ENCODE measurements at regions not wholly inside any gene's neighbourhood (a gene's known extent, or its start where the extent isn't known, plus 50 kb on each side); places are given as distances from the start of the nearest gene placed in this dataset.

- no peak overlapping the region for H2AK5ac ChIP-seq (ENCODE audit: low read depth, low read length)
- H3K9me1 ChIP-seq (ENCODE audit: insufficient read depth, low read length): no peaks in the 10 kb centered on the region
- no peaks in the 10 kb centered on the region for H3K36me3 ChIP-seq (ENCODE audit: control insufficient read depth, insufficient read depth, low read length)
- in situ Hi-C loops (cut with MboI; ENCODE audit: low sequenced_read_pairs): no loop called here
- H2AK9ac ChIP-seq (replicated peaks; ENCODE audit: low read depth, low read length, poor library complexity): no peak overlapping the region
- H3K23ac ChIP-seq (ENCODE audit: low read depth, low read length): no peak overlapping the region
- no peak overlapping the region for H2BK20ac ChIP-seq (ENCODE audit: low read depth, low read length)
- WGBS, 2 experiments (ENCODE audit: extremely low coverage in 2 of 2, insufficient read length in 1 of 2): no CpG with 5 or more reads among the region's 4 CpGs
- no peaks in the 10 kb centered on the region for H3K79me1 ChIP-seq (ENCODE audit: low read depth in 1 of 2, low read length in 2 of 2)
- H3K27me3 ChIP-seq (ENCODE audit: control insufficient read depth, insufficient read depth, low read length): peaks cover 1% of the 10 kb centered on the region; the same call in 1 of the 2 replicates
- H3K4me3 ChIP-seq (ENCODE audit: insufficient read depth, low read depth, low read length): no peak overlapping the region
- H4K5ac ChIP-seq (ENCODE audit: low read depth, low read length): no peak overlapping the region
- no TSS peak for BruUV-seq (replicated peaks)
- POLR2A ChIA-PET (ENCODE audit: unreplicated experiment): no interaction called here
- ATAC-seq (ENCODE audit: low read depth) (no peak), DNase-seq (no peak)
- dilution Hi-C loops (cut with HindIII; ENCODE audit: low sequenced_read_pairs, unreplicated experiment): no loop called here
- H2BK120ac ChIP-seq (ENCODE audit: low read depth, low read length): no peak overlapping the region
- H4K91ac ChIP-seq (ENCODE audit: insufficient read depth, low read depth, low read length): no peak overlapping the region
- no peaks in the 10 kb centered on the region; the same call in 1 of the 2 replicates for H3K9me3 ChIP-seq (ENCODE audit: control insufficient read depth, insufficient read depth, low read length)
- H3K14ac ChIP-seq (replicated peaks; ENCODE audit: low read depth, low read length): no peak overlapping the region
- no peaks in the 10 kb centered on the region for H4K20me1 ChIP-seq (ENCODE audit: insufficient read depth, low read length)
- TF ChIP-seq CTCF (conservative IDR thresholded peaks at IDR 0.05; ENCODE audit: low read depth, low read length) (no peak), POLR2A (IDR thresholded peaks at IDR 0.05; ENCODE audit: low read depth, low read length) (no peak), MXI1 (IDR thresholded peaks at IDR 0.05; ENCODE audit: borderline replicate concordance, low read depth, low read length) (no peak), BHLHE40 (IDR thresholded peaks at IDR 0.05; ENCODE audit: low read depth, low read length) (no peak), MAZ (IDR thresholded peaks at IDR 0.05; ENCODE audit: borderline replicate concordance, low read depth, low read length) (no peak), ELK1 (IDR thresholded peaks at IDR 0.05; ENCODE audit: borderline replicate concordance, low read depth, low read length) (no peak), MAFK (IDR thresholded peaks at IDR 0.05; ENCODE audit: low read depth, low read length) (no peak), CHD1 (IDR thresholded peaks at IDR 0.05; ENCODE audit: low read depth, low read length) (no peak), CEBPB (IDR thresholded peaks at IDR 0.05; ENCODE audit: low read depth, low read length) (no peak), NFE2L2 (IDR thresholded peaks at IDR 0.05; ENCODE audit: low read depth, low read length) (no peak), RAD21 (IDR thresholded peaks at IDR 0.05; ENCODE audit: low read length) (no peak), RCOR1 (IDR thresholded peaks at IDR 0.05; ENCODE audit: insufficient replicate concordance, low read length) (no peak), SMC3 (IDR thresholded peaks at IDR 0.05; ENCODE audit: low read depth, low read length) (no peak), FOS (IDR thresholded peaks at IDR 0.05; ENCODE audit: low read depth, low read length) (no peak), RFX5 (IDR thresholded peaks at IDR 0.05; ENCODE audit: low read depth, low read length) (no peak)
- H2BK15ac ChIP-seq (ENCODE audit: low read depth, low read length): no peak overlapping the region
- no peak overlapping the region for H3K9ac ChIP-seq (ENCODE audit: low read depth, low read length)
- no peak overlapping the region for H3K4ac ChIP-seq (ENCODE audit: low read depth, low read length)
- CTCF ChIA-PET: no interaction called here
- H3K27ac ChIP-seq (ENCODE audit: insufficient read depth, low read length): no peak overlapping the region
- no peak overlapping the region for H4K8ac ChIP-seq (ENCODE audit: low read depth in 2 of 2, low read length in 2 of 2)
- H3K4me1 ChIP-seq (ENCODE audit: control insufficient read depth, insufficient read depth, low read length): no peaks in the 10 kb centered on the region
- no peak overlapping the region for H2BK5ac ChIP-seq (ENCODE audit: low read depth, low read length, poor library complexity, severe bottlenecking)
- no peak overlapping the region for H3K56ac ChIP-seq (ENCODE audit: extremely low read depth, insufficient read depth, low read length)
- H3K4me2 ChIP-seq (ENCODE audit: low read depth, low read length): no peak overlapping the region
- intact Hi-C loops (cut with micrococcal nuclease): no loop called here
- no peak overlapping the region for H2AFZ ChIP-seq (replicated peaks; ENCODE audit: low read length, poor library complexity)
- no peak overlapping the region for H3K18ac ChIP-seq (ENCODE audit: low read depth, low read length)
Measured at GRCh38 chr6:156281266-156281665, 495.9 kb upstream of the ARID1B start.
